GM20000 (cell line): ENCODE measurements at regions not wholly inside any gene's neighbourhood (a gene's known extent, or its start where the extent isn't known, plus 50 kb on each side); places are given as distances from the start of the nearest gene placed in this dataset.
"Not testable (repeated sequence)": the region's sequence is repeated elsewhere in the genome, so short reads cannot be mapped to it uniquely, and the experiment has no call there.

ENCODE experiments used
- DNase-seq: peaks from one replicate; pipeline ENCODE4 v3.0.0; 2012; ENCODE audit warnings: low spot score
- CTCF ChIP-seq: IDR thresholded peaks from 2 replicates; pipeline ENCODE4 v1.5.1; 2012; ENCODE audit warnings: mild to moderate bottlenecking, control low read depth; ENCODE audit errors: extremely low read depth, missing control alignments

- no peak for TF ChIP-seq CTCF
- no peak for DNase-seq
These were observed 964.3 kb upstream of the GRIA3 start for GRCh38 chrX:122219735-122220134.

- DNase-seq: no peak
- TF ChIP-seq CTCF: no peak
These were observed 963.3 kb upstream of the GRIA3 start for GRCh38 chrX:122220644-122221373.

- not testable (repeated sequence) for DNase-seq
These were observed 962.3 kb upstream of the GRIA3 start for GRCh38 chrX:122221810-122222209.

- DNase-seq: not testable (repeated sequence)
These were observed 959.9 kb upstream of the GRIA3 start for GRCh38 chrX:122224137-122224536.

GRCh38 chrX:122238801-122239200 lies 945.3 kb upstream of the GRIA3 start:
- DNase-seq: no peak
- TF ChIP-seq CTCF: no peak

- no peak for TF ChIP-seq CTCF
- no peak for DNase-seq
These were observed 942.1 kb upstream of the GRIA3 start for GRCh38 chrX:122241959-122242358.

GRCh38 chrX:122244080-122244479 lies 940.0 kb upstream of the GRIA3 start:
- no peak for DNase-seq
- TF ChIP-seq CTCF: no peak

GRCh38 chrX:122245175-122245574 lies 938.9 kb upstream of the GRIA3 start:
- no peak for TF ChIP-seq CTCF
- DNase-seq: no peak
